Stimulated activated naive CD8-positive, alpha-beta T cell treated with anti-CD3 and anti-CD28 coated beads, Interleukin-15, Interleukin-2, amounts not matched to agents 100 ng/mL and 50 ng/mL, for 24 hours (primary cell): ENCODE measurements at regions not wholly inside any gene's neighbourhood (a gene's known extent, or its start where the extent isn't known, plus 50 kb on each side); places are given as distances from the start of the nearest gene placed in this dataset.
"Not testable (repeated sequence)": the region's sequence is repeated elsewhere in the genome, so short reads cannot be mapped to it uniquely, and the experiment has no call there.

Experiments
- H3K27ac Mint-ChIP-seq: one replicate; pipeline ENCODE4 v1.8.0; 2021; ENCODE audit warnings: mild to moderate bottlenecking, mixed read lengths
- H3K27me3 Mint-ChIP-seq: one replicate; pipeline ENCODE4 v1.8.0; 2021; ENCODE audit warnings: mixed read lengths
- H3K36me3 Mint-ChIP-seq: one replicate; pipeline ENCODE4 v1.8.0; 2021; ENCODE audit warnings: low read depth, mixed read lengths
- H3K4me1 Mint-ChIP-seq: one replicate; pipeline ENCODE4 v1.8.0; 2021; ENCODE audit warnings: low read depth, mixed read lengths
- H3K4me3 Mint-ChIP-seq: one replicate; pipeline ENCODE4 v1.8.0; 2021; ENCODE audit warnings: mild to moderate bottlenecking, mixed read lengths
- H3K9me3 Mint-ChIP-seq: one replicate; pipeline ENCODE4 v1.8.0; 2021; ENCODE audit warnings: mixed read lengths

DNA sequence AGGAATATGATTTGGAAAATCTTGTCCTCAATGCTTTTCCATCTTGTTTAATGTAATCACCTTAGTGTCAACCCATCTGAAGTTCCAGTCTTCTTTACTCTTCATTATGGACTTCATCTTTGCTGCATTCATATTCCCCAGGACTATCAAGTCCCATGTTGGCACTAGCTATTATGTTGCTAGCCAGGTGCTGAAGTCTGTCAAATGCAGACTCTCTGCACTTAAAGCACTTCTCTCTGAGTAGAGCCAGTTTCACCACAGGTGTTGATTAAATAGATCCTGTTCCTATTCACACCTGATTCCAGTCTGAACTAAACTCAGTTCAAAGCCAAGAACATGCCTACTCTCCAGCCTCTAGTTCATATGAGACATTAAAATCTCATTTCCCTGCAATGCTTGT lies 75.0 kb upstream of the PKN2 start:
- Mint-ChIP-seq H3K27ac (no peak overlapping the region), H3K4me1 (peaks cover 4% of the 10 kb centered on the region), H3K36me3 (no peaks in the 10 kb centered on the region), H3K9me3 (no peaks in the 10 kb centered on the region), H3K4me3 (no peak overlapping the region), H3K27me3 (peaks cover 7% of the 10 kb centered on the region)

- Mint-ChIP-seq H3K4me1 (peaks cover 4% of the 10 kb centered on the region), H3K4me3 (no peak overlapping the region), H3K27ac (no peak overlapping the region), H3K36me3 (no peaks in the 10 kb centered on the region), H3K9me3 (no peaks in the 10 kb centered on the region), H3K27me3 (peaks cover 18% of the 10 kb centered on the region)
Measured at GRCh38 chr1:88610687-88611086, 73.4 kb upstream of the PKN2 start.

DNA sequence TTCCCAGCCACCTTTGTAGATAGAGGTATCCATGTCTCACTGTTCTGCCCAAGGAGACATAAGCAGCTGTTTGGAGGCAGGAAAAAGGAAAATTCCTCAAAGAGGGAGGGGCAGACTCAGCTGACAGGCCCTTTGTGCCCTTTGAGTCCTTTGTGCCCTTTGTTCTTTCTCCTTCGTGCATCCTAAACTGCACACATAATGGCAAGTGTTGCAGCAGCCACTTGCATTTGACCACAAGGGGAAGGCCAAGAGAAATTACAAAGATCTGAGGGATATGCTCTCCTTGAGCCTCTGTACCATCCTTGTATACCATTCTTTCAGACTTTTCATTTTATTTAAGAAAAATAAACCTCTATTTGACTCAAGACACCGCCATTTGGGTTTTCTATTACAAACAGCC lies 71.8 kb upstream of the PKN2 start:
- no peak overlapping the region for H3K27ac Mint-ChIP-seq
- H3K4me1 Mint-ChIP-seq, result peaks cover 4% of the 10 kb centered on the region
- peaks cover 19% of the 10 kb centered on the region for H3K27me3 Mint-ChIP-seq
- peaks cover 6% of the 10 kb centered on the region for H3K9me3 Mint-ChIP-seq
- no peaks in the 10 kb centered on the region for H3K36me3 Mint-ChIP-seq
- no peak overlapping the region for H3K4me3 Mint-ChIP-seq

- Mint-ChIP-seq H3K27me3 (peaks cover 17% of the 10 kb centered on the region), H3K4me3 (no peak overlapping the region), H3K4me1 (peaks cover 4% of the 10 kb centered on the region), H3K9me3 (peaks cover 9% of the 10 kb centered on the region), H3K27ac (no peak overlapping the region), H3K36me3 (no peaks in the 10 kb centered on the region)
Measured at GRCh38 chr1:88612773-88613172, 71.3 kb upstream of the PKN2 start.

DNA sequence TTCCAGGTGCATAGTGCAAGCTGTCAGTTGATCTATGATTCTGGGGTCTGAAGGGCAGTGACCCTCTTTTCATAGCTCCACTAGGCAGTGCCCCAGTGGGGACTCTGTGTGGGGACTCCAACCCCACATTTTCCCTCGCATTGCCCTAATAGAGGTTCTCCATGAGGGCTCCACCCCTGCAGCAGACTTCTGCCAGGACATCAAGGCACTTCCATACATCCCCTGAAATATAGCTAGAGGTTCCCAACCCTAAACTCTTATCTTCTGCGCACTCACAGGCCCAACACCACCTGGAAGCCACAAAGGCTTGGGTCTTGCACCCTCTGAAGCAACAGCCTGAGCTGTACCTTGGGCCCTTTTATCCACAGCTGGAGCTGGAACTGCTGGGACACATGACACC lies 65.7 kb upstream of the PKN2 start:
- H3K4me3 Mint-ChIP-seq, result no peak overlapping the region
- no peaks in the 10 kb centered on the region for H3K4me1 Mint-ChIP-seq
- no peaks in the 10 kb centered on the region for H3K36me3 Mint-ChIP-seq
- H3K27me3 Mint-ChIP-seq, result peaks cover 17% of the 10 kb centered on the region
- H3K27ac Mint-ChIP-seq, result no peak overlapping the region
- H3K9me3 Mint-ChIP-seq, result peaks cover 33% of the 10 kb centered on the region

- H3K27me3 Mint-ChIP-seq, H3K36me3 Mint-ChIP-seq, H3K27ac Mint-ChIP-seq, H3K4me1 Mint-ChIP-seq, H3K4me3 Mint-ChIP-seq: not testable (repeated sequence)
- peaks cover 22% of the 10 kb centered on the region for H3K9me3 Mint-ChIP-seq
Measured at GRCh38 chr1:88623101-88623500, 61.0 kb upstream of the PKN2 start.
